ENCODE measurements at regions not wholly inside any gene's neighbourhood (a gene's known extent, or its start where the extent isn't known, plus 50 kb on each side); places are given as distances from the start of the nearest gene placed in this dataset.
"Not testable (repeated sequence)": the region's sequence is repeated elsewhere in the genome, so short reads cannot be mapped to it uniquely, and the experiment has no call there.

- no peak for DNase-seq
Measured at GRCh38 chr7:131957338-131958020, 401.1 kb upstream of the PODXL start.

GRCh38 chr7:131956864-131957263 is 400.4 kb upstream of the PODXL start:
- DNase-seq: no peak

- DNase-seq: no peak
Measured at GRCh38 chr7:131955679-131956078, 399.3 kb upstream of the PODXL start.

- no peak for DNase-seq
Measured at GRCh38 chr7:131953184-131953583, 396.8 kb upstream of the PODXL start.

GRCh38 chr7:131952365-131952764 is 395.9 kb upstream of the PODXL start:
- DNase-seq: no peak

- no peak for DNase-seq
Measured at GRCh38 chr7:131950758-131951157, 394.3 kb upstream of the PODXL start.

GRCh38 chr7:131949659-131950058 is 393.2 kb upstream of the PODXL start:
- no peak for DNase-seq

- DNase-seq: no peak
Measured at GRCh38 chr7:131948434-131949053, 392.1 kb upstream of the PODXL start.

GRCh38 chr7:131947661-131948060 is 391.2 kb upstream of the PODXL start:
- DNase-seq: no peak

- DNase-seq: no peak
Measured at GRCh38 chr7:131945957-131946544, 389.6 kb upstream of the PODXL start.

GRCh38 chr7:131945313-131945911 is 389.0 kb upstream of the PODXL start:
- peak; percentile 76 for DNase-seq

GRCh38 chr7:131944556-131945069 is 388.2 kb upstream of the PODXL start:
- DNase-seq: no peak

- no peak for DNase-seq
Measured at GRCh38 chr7:131943646-131944045, 387.2 kb upstream of the PODXL start.

GRCh38 chr7:131943211-131943610 is 386.8 kb upstream of the PODXL start:
- DNase-seq: no peak

GRCh38 chr7:131942287-131943150 is 386.1 kb upstream of the PODXL start:
- DNase-seq: no peak

- DNase-seq: no peak
Measured at GRCh38 chr7:131941291-131941690, 384.9 kb upstream of the PODXL start.

GRCh38 chr7:131940621-131941165 is 384.3 kb upstream of the PODXL start:
- no peak for DNase-seq

- not testable (repeated sequence) for DNase-seq
Measured at GRCh38 chr7:131938788-131939187, 382.4 kb upstream of the PODXL start.

GRCh38 chr7:131937868-131938267 is 381.4 kb upstream of the PODXL start:
- no peak for DNase-seq

- DNase-seq: no peak
Measured at GRCh38 chr7:131935180-131935579, 378.8 kb upstream of the PODXL start.

GRCh38 chr7:131934452-131934851 is 378.0 kb upstream of the PODXL start:
- no peak for DNase-seq

GRCh38 chr7:131933751-131934289 is 377.4 kb upstream of the PODXL start:
- DNase-seq: no peak

Data from NCI-H2227 treated with DMSO at 0.1 percent for 48 hours (cell line).